ENCODE measurements at regions not wholly inside any gene's neighbourhood (a gene's known extent, or its start where the extent isn't known, plus 50 kb on each side); places are given as distances from the start of the nearest gene placed in this dataset.

DNA sequence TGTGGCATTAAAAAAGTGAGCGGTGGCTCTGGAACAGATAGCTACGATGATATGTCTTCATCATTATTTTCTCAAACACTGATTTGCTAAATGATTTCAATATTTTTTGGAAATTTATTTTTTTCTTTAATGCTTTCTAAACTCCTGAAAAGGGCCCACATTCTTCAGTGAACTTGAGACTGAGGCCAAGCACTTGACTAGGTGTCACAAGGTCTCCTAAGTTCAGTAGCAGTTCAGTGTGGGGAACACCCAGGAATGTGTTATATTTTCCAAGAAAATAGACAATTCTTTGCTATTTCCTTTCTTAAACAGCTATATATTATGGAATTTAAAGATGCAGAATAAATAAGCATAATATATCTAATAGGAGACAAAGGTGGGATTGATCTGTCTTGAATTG is 850.9 kb downstream of the USP25 start:
- DNase-seq (ENCODE audit: low read depth) = no peak

- DNase-seq (ENCODE audit: low read depth) = no peak
Observed at GRCh38 chr21:16583556-16583955, 853.8 kb downstream of the USP25 start.

DNA sequence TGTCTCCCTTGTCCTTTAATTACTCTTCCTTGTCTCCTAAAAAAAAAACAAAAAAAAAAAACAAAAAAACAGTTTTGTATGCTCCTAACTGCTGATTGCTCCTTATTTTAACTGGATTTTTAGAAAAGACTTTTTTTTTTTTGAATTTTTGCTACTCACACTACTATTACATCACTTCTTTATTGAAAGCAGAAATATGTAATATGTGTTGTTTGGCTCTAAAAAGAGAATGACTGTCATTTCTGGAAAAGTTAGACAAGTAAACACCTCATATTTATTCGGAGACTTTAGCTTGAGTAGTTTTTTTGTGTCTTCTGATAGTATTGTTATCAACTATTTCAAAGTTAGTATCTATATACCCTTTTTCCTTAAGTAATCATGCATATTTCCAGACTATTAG is 855.0 kb downstream of the USP25 start:
- no peak for DNase-seq (ENCODE audit: low read depth)

DNA sequence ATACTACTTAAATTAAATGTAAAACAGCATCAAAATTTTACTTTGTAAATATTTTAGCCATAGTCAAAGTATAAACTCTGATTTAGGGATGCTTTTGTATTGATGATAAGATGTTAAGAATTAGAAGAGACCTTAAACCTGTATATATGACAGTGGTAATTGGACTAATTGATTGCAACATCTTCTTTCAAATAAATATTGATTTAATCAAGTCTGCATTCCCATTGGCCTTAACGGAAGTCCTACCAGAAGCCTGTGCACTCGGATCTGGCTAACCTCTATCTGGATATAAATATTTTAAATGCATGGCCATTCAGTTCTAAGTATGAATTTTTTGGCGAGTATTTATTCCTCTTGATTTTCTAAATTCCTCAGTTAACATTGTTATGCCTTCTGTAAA is 856.1 kb downstream of the USP25 start:
- DNase-seq (ENCODE audit: low read depth) = no peak

- peak; percentile 36 for DNase-seq (ENCODE audit: low read depth)
Observed at GRCh38 chr21:16587141-16587581, 857.4 kb downstream of the USP25 start.

- peak; percentile 45 for DNase-seq (ENCODE audit: low read depth)
Observed at GRCh38 chr21:16587681-16588375, 858.0 kb downstream of the USP25 start.

DNA sequence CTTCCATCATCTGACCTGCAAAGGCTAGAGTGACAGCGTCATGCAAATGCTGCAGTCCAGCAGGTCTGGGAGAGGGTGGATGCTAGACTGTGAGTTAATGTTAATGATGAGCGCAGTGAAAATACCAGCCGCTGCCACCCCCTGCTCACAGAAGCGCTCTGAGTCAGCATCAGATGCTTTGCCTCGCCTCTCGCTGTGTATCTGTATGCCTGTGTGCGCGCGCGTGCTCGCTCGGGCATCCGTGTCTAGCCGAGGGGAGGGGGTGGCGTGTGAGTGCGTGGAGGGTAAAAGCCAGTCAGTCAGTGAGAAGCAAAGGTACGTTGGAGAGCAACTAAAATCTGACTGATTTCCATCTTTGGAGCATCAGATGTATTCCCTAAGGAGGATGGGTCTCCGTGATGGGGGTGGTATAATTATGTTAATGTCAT is 858.7 kb downstream of the USP25 start:
- peak; percentile 28 for DNase-seq (ENCODE audit: low read depth)

DNA sequence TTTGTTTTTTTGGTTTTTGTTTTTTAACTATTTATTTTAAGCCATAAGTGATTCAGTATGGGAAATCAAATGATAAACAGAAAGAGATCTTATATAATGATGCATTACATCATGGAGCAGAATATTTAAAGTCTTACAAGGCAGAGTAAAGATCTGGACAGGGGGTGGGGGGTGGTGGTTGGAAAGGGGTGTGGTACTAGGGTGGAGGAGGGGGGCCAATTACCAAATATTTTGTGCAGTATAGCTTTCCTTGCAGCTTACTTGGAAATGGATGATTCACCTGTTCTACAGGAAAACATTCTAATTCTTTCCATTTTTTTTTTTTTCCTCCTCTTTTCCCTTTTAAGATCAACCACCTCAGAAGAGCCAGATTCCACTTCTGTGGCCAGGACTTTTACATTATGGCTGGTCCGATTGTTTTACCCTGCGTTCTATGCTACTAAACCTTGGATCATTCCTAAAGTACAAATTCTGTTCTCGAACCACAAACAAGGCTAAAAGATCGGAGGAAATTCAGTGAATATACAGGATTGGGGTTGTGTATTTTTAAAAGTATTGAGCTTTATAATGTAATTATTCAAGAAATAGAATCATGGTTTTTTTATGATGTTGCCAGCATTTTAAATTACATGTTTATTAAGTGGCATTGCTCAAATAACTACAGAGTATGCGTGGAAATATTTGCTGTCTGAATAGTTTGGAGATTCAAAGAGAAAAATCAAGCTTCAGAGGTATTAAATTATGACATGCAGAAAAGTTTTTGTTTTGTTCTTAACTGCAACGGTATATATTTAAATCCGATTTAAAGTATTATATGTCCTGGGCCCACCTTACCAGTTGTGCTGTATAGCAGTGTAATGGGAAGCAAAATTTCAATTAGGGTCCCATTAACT is 859.5 kb downstream of the USP25 start:
- no peak for DNase-seq (ENCODE audit: low read depth)

DNA sequence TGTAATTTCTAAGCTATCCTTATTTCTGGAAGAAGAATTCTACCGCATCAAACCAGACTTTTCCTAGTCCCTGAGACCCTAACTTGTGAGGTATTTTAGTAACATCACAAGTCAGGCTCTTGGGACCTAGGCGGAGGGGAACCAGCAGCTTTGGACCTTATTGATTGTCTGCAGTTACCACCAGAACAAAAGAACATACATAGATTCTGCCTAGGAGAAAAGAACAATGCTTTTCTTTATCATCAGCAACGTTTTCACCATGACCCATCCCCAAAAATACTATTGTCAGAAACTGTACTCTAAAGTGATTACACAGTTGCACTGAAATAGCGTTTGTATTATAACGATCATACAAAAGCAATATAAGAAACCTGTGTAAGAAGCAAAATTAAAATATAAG is 860.4 kb downstream of the USP25 start:
- no peak for DNase-seq (ENCODE audit: low read depth)

DNA sequence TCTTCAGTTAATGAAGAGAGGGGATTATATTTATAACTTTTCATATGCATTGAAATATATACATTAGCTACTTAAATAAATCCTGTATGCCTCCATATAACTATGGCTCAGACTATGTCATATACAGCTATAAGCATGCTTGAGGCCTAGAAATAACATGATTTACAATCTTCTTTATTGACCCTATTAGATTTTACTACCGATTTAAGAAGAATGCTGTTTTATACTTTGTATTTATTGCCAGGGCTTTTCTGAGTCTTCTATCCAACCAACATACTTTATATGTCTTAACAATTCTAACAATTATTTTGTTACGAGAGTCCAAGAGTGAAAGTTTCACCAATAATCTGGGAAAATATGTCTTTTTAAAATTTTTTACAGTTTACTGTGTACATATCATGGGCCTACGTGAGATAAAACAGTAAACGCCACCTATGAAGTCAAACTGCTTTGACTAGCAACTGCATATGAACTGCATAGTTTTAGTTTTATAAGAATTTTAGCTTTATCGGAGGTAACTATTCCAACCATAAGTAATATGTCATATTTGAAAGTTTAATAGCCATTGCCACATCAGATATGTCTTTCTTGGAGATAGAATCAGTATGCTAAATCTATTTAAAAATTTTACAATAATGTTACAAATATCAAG is 861.0 kb downstream of the USP25 start:
- no peak for DNase-seq (ENCODE audit: low read depth)

GRCh38 chr21:16592381-16592780 is 862.6 kb downstream of the USP25 start:
- no peak for DNase-seq (ENCODE audit: low read depth)

DNA sequence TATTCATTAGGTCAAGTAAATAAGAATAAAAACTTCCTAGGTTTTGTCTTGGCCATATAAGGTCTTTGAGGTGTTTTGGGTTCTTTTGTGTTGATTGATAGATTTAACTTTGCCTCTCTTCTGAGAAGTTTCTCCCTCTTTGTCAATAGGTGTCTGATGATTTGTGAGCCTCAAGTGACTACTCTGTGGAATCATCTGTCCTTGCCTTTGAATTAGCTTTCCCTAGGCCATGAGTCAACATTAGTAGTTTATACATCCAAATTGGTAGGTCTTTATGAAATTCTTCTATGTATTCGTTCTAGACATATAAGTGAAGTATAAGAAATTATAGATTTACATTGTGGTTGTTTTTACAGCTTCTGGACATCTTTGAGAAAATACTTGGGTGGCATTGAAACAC is 864.4 kb downstream of the USP25 start:
- DNase-seq (ENCODE audit: low read depth) = no peak

GRCh38 chr21:16596369-16596768 is 866.6 kb downstream of the USP25 start:
- no peak for DNase-seq (ENCODE audit: low read depth)

GRCh38 chr21:16597753-16598152 is 868.0 kb downstream of the USP25 start:
- DNase-seq (ENCODE audit: low read depth) = no peak

- peak; percentile 78 for DNase-seq (ENCODE audit: low read depth)
Observed at GRCh38 chr21:16605597-16605996, 875.8 kb downstream of the USP25 start.

- DNase-seq (ENCODE audit: low read depth) = no peak
Observed at GRCh38 chr21:16606271-16606670, 876.5 kb downstream of the USP25 start.

GRCh38 chr21:16608209-16608830 is 878.5 kb downstream of the USP25 start:
- no peak for DNase-seq (ENCODE audit: low read depth)

GRCh38 chr21:16619281-16619680 is 889.5 kb downstream of the USP25 start:
- DNase-seq (ENCODE audit: low read depth) = no peak

DNA sequence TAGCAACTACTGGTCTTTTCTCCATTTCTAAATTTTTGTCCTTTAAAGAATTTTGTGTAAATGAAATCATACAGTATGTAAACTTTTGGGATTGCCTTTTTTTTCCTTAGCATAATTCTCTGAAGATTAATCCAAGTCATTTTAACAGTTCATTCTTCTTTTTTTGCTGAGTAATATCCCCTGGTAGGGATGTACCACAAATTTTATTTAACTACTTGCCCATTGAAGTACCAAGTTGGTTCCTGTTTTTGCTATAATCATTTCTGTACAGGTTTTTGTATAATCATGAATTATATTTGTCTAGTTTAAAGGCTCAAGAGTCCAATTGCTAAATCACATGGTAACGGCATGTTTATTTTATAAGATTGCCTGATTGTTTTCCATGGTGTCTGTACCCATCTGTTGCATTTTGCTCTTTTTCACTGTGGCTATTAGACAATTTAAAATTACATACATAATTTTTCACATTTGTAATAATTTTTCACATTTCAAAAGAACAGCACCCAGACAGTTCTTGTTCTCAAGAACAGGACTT is 891.1 kb downstream of the USP25 start:
- DNase-seq (ENCODE audit: low read depth) = no peak

DNA sequence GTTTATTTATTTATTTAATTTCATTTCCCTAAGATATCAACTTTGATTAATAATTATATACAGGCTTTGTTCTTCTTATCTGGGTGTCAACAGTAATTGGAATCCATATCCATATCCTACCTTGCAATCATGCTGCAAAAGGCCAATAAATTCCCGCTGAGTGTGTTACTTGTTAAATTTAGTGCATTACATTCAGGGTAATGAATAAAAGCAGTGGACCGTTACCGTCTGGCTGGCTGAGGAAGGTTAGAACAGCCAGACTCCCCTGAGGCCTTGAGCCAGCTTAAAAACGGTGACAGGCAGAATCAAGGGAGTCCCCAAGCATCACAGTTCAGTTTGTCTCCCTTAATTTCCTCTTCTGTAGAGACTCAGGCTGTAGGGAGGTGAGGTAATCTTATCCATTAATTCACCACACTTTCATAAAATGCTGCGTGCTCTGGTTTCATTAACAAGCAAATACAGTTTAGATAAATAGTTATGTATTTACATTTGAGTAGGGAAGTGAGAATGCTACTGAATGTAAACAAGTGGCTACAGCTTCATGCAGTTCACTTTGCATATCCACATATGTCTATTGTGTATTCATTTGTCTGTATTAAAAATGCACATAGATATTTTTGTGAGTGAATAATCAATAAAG is 888.2 kb upstream of the CXADR start:
- no peak for DNase-seq (ENCODE audit: low read depth)

GRCh38 chr21:16625491-16625890 is 887.4 kb upstream of the CXADR start:
- no peak for DNase-seq (ENCODE audit: low read depth)

Measured in forelimb muscle (tissue), 1 donor.